GM12878 (cell line): ENCODE measurements at regions not wholly inside any gene's neighbourhood (a gene's known extent, or its start where the extent isn't known, plus 50 kb on each side); places are given as distances from the start of the nearest gene placed in this dataset.

Experiments
- CREB1 ChIP-seq: IDR thresholded peaks from 2 replicates; pipeline ENCODE4 v1.6.1; 2012; ENCODE audit warnings: low read depth, mild to moderate bottlenecking, inconsistent platforms
- MTA3 ChIP-seq: IDR thresholded peaks from 2 replicates; pipeline ENCODE4 v1.6.1; 2012; ENCODE audit warnings: low read length, inconsistent platforms, borderline replicate concordance
- NR2C1 ChIP-seq: fragments of 450-650 bp; IDR thresholded peaks from 2 replicates; pipeline ENCODE4 v1.6.1; 2017; ENCODE audit warnings: antibody characterized with exemption, mild to moderate bottlenecking, moderate library complexity
- NRF1 ChIP-seq: conservative IDR thresholded peaks from 2 replicates; pipeline ENCODE4 v1.6.1; 2011; ENCODE audit warnings: mild to moderate bottlenecking, low read depth, low read length, improper control_type of control experiment
- RBBP5 ChIP-seq: fragments of 200-600 bp; sonication (generic); conservative IDR thresholded peaks from 2 replicates; pipeline ENCODE4 v1.6.1; 2016
- SP1 ChIP-seq: IDR thresholded peaks from one replicate; pipeline ENCODE4 v1.6.1; 2011; ENCODE audit warnings: low read depth, low read length
- SRF ChIP-seq, 2 experiments: IDR thresholded peaks; 2 replicates each; pipeline ENCODE4 v1.6.1; 2011; ENCODE audit warnings: low read depth in 2 of 2, low read length in 2 of 2, mild to moderate bottlenecking in 1 of 2, moderate library complexity in 1 of 2
- TCF7 ChIP-seq: IDR thresholded peaks from 2 replicates; pipeline ENCODE4 v1.6.1; 2014; ENCODE audit warnings: antibody characterized with exemption, borderline replicate concordance

- TF ChIP-seq MTA3 (no peak), NR2C1 (no peak), SP1 (no peak), SRF (IDR thresholded peaks at IDR 0.05; ENCODE audit: low read depth in 2 of 2, low read length in 2 of 2) (no peak), NRF1 (no peak), TCF7 (peak; percentile 49; the same call in 1 of the 2 replicates), RBBP5 (no peak), CREB1 (no peak)
These were observed 353.5 kb downstream of the MCTP2 start for GRCh38 chr15:94584833-94585244.
